ENCODE measurements at regions not wholly inside any gene's neighbourhood (a gene's known extent, or its start where the extent isn't known, plus 50 kb on each side); places are given as distances from the start of the nearest gene placed in this dataset.

- H3K9ac ChIP-seq (replicated peaks in 1 of 4; ENCODE audit: extremely low read depth in 1 of 4, low read depth in 3 of 4, low read length in 3 of 4): no peak overlapping the region
- H3K27me3 ChIP-seq (replicated peaks in 1 of 4; ENCODE audit: control insufficient read depth in 3 of 4, extremely low read depth in 1 of 4, insufficient read depth in 3 of 4, low read length in 3 of 4): no peaks in the 10 kb centered on the region
- H3K9me3 ChIP-seq (ENCODE audit: insufficient read depth in 2 of 2, low read depth in 1 of 2, low read length in 1 of 2): peaks cover 4 to 14% of the 10 kb centered on the region in 2 experiments; a peak in 1 of 4 replicates
- H3K23me2 ChIP-seq (ENCODE audit: low read depth, low read length): no peaks in the 10 kb centered on the region
- no peak overlapping the region for H4K91ac ChIP-seq (replicated peaks; ENCODE audit: insufficient read length, low read length)
- no peak overlapping the region for H2AFZ ChIP-seq (ENCODE audit: low read length)
- H3K23ac ChIP-seq (ENCODE audit: insufficient read length): no peak overlapping the region
- H2AK5ac ChIP-seq (ENCODE audit: low read depth, low read length): no peak overlapping the region
- CTCF ChIA-PET (ENCODE audit: partially characterized antibody): interaction anchor here (1.3 kb wide), 1 partner anchor 44 kb away, joined by 3 read pairs; no protein-coding TSS in a partner anchor
- H2BK120ac ChIP-seq (replicated peaks; ENCODE audit: low read depth, low read length): no peak overlapping the region
- no peak overlapping the region for H3K4me3 ChIP-seq (ENCODE audit: extremely low read depth in 1 of 4, insufficient read depth in 2 of 4, low read depth in 3 of 4, low read length in 4 of 4)
- no peak overlapping the region for H3K14ac ChIP-seq (ENCODE audit: insufficient read length)
- POLR2A ChIA-PET (ENCODE audit: partially characterized antibody): no interaction called here
- no peak overlapping the region for H3K27ac ChIP-seq (ENCODE audit: low read depth, low read length)
- no peak overlapping the region for H3K4ac ChIP-seq (replicated peaks; ENCODE audit: insufficient read length, low read depth, low read length)
- no peak overlapping the region for H2BK5ac ChIP-seq (ENCODE audit: low read depth, low read length)
- no peak overlapping the region for H2BK15ac ChIP-seq (ENCODE audit: low read length)
- 92% methylated on average over 2 of the region's 2 CpGs; no CpG with 5 or more reads in 1 of the 2 experiments for WGBS, 2 experiments (ENCODE audit: extremely low coverage in 1 of 2, insufficient coverage in 1 of 2, insufficient read length in 1 of 2, insufficient replicate concordance in 2 of 2, low coverage in 1 of 2, low lambda C conversion rate in 2 of 2, missing lambda C conversion rate in 1 of 2)
- H3K4me1 ChIP-seq (replicated peaks in 1 of 4; ENCODE audit: control insufficient read depth in 3 of 4, insufficient read depth in 4 of 4, low read length in 3 of 4): no peaks in the 10 kb centered on the region
- no peak overlapping the region for H4K8ac ChIP-seq (ENCODE audit: extremely low read depth, insufficient read depth, low read length)
- no peak overlapping the region for H3K18ac ChIP-seq (ENCODE audit: extremely low read depth, low read length)
- H3K4me2 ChIP-seq (ENCODE audit: insufficient read depth in 1 of 2, low read depth in 2 of 2, low read length in 2 of 2): no peak overlapping the region
- FAIRE-seq (no peak), DNase-seq (ENCODE audit: low read depth in 1 of 2, low spot score in 2 of 2) (no peak)
- no peaks in the 10 kb centered on the region for H4K20me1 ChIP-seq (replicated peaks in 1 of 2; ENCODE audit: control insufficient read depth in 1 of 2, insufficient read depth in 2 of 2, low read length in 2 of 2)
- H3K79me1 ChIP-seq (ENCODE audit: low read depth, low read length): no peaks in the 10 kb centered on the region
- H3K56ac ChIP-seq (replicated peaks; ENCODE audit: insufficient read length, low read depth, low read length): no peak overlapping the region
- no peaks in the 10 kb centered on the region for H3K36me3 ChIP-seq (ENCODE audit: control insufficient read depth in 2 of 4, insufficient read depth in 4 of 4, low read length in 3 of 4)
- H3K79me2 ChIP-seq (ENCODE audit: control insufficient read depth in 1 of 2, insufficient read depth in 2 of 2, low read length in 2 of 2): no peaks in the 10 kb centered on the region
- H4K5ac ChIP-seq (ENCODE audit: insufficient read length, low read depth, low read length): no peak overlapping the region
- H2BK12ac ChIP-seq (ENCODE audit: low read depth, low read length): no peak overlapping the region
- no peak overlapping the region for H2BK20ac ChIP-seq (ENCODE audit: low read length)
- TF ChIP-seq ASH2L (IDR thresholded peaks at IDR 0.05; ENCODE audit: low read length) (no peak), SIRT6 (IDR thresholded peaks at IDR 0.05; ENCODE audit: low read length) (no peak), MAFK (IDR thresholded peaks at IDR 0.05; ENCODE audit: low read depth, low read length) (no peak), POU5F1 (IDR thresholded peaks at IDR 0.05; ENCODE audit: low read depth, low read length) (no peak), CBX8 (IDR thresholded peaks at IDR 0.05; ENCODE audit: borderline replicate concordance, low read depth, low read length) (no peak), JUND (IDR thresholded peaks at IDR 0.05; ENCODE audit: low read length) (no peak)
These were observed 1479.3 kb upstream of the CDH9 start for GRCh38 chr5:28517691-28518090.

All from H1 (cell line).